ENCODE measurements at regions not wholly inside any gene's neighbourhood (a gene's known extent, or its start where the extent isn't known, plus 50 kb on each side); places are given as distances from the start of the nearest gene placed in this dataset.

DNA sequence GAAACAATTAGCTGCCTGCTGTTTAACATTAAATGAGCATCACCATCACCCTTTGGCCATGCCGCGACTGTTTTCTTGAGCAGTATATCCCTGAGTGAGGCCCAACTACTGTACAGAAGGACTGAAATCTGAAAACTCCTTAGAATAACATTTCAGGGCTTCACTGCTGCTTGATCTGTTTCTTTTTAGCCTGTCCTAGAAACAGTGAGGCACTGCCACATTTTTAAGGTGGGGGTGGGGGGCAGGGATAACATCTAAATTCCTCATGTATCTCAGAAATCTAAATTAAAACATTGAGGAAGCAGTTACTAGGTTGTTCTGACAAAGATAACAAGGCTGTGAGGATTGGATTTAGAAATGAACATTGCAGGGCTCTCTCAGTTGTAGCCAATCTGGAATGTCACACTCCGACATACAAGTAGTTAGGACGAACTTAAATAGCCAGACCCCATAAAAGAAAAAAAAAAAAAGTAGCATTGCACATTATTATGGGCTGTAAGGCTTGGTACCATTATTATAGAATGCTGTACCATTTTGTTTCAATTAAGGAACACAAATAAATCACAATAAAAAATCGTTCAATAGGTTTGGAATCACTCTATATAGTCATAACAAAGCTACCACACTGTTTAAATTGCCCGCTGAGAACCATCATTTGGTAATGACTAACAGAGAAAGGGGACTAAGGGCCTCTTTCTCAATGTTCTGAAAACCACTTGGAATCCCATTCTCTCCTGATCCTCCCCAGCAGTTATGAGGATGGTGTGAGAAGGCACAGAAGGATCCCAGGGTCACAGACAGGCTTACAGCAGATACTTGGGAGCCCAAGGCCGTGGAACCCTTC lies 256.1 kb downstream of the INHBA start:
- no peak for DNase-seq (ENCODE audit: low spot score)
- Histone ChIP-seq H3K36me3 (no peaks in the 10 kb centered on the region), H3K27me3 (no peaks in the 10 kb centered on the region)

DNA sequence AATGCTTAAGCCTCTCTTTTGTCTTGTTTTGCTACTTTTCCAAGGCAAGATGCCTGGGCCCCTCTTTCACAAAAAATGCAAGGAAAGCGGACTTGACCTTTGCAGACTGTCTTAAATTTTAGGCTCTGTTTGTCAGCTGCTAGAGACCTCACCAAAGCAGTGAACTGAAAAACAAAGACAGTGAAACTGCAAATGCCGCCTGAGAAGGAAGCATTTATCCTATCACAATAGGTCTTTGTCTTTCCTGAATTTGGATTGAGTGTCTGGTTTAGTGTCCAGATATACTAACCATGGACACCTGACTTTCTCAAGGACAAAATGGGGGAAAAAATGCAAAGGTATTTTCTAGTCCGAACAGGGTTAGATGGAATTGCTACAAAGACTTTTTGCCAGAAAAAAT lies 256.9 kb downstream of the INHBA start:
- Histone ChIP-seq H3K9me3 (no peaks in the 10 kb centered on the region), H3K27me3 (no peaks in the 10 kb centered on the region), H3K4me1 (peaks cover 0 to 7% of the 10 kb centered on the region in 2 donors), H3K27ac (no peak overlapping the region), H3K36me3 (no peaks in the 10 kb centered on the region), H3K4me3 (no peak overlapping the region)
- DNase-seq (ENCODE audit: low spot score), result no peak
- TF ChIP-seq, protein P1, sequence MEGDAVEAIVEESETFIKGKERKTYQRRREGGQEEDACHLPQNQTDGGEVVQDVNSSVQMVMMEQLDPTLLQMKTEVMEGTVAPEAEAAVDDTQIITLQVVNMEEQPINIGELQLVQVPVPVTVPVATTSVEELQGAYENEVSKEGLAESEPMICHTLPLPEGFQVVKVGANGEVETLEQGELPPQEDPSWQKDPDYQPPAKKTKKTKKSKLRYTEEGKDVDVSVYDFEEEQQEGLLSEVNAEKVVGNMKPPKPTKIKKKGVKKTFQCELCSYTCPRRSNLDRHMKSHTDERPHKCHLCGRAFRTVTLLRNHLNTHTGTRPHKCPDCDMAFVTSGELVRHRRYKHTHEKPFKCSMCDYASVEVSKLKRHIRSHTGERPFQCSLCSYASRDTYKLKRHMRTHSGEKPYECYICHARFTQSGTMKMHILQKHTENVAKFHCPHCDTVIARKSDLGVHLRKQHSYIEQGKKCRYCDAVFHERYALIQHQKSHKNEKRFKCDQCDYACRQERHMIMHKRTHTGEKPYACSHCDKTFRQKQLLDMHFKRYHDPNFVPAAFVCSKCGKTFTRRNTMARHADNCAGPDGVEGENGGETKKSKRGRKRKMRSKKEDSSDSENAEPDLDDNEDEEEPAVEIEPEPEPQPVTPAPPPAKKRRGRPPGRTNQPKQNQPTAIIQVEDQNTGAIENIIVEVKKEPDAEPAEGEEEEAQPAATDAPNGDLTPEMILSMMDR (IDR thresholded peaks at IDR 0.05), result no peak

More for the DNA sequence above, 256.1 kb downstream of the INHBA start:
- TF ChIP-seq, protein P1 (IDR thresholded peaks at IDR 0.05), result no peak
- Histone ChIP-seq H3K9me3 (no peaks in the 10 kb centered on the region), H3K4me1 (peaks cover 0 to 7% of the 10 kb centered on the region in 2 donors), H3K27ac (no peak overlapping the region), H3K4me3 (no peak overlapping the region)

DNA sequence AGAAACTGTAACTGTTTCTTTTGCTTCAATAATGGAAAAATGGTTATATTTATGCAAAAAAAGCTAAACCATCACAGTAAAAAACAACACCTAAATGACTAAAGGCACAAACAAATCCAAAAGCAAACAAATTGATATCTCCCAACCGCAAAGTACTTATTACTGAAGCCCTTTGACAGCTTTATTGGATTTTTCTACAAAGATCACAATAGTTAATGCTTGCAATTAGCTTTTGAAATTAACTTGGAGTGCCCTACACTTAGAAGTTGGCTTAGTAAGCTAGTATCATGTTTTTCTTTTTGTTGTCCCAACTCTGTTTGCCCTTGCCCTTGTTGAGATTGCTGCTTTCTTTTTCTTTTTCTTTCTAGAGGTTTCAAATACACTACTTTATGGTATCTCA lies 257.5 kb downstream of the INHBA start:
- Histone ChIP-seq H3K36me3 (no peaks in the 10 kb centered on the region), H3K27ac (no peak overlapping the region), H3K27me3 (no peaks in the 10 kb centered on the region), H3K9me3 (no peaks in the 10 kb centered on the region), H3K4me1 (peaks cover 0 to 7% of the 10 kb centered on the region in 2 donors), H3K4me3 (no peak overlapping the region)
- no peak for DNase-seq (ENCODE audit: low spot score)
- TF ChIP-seq, protein P1 (IDR thresholded peaks at IDR 0.05), result no peak

DNA sequence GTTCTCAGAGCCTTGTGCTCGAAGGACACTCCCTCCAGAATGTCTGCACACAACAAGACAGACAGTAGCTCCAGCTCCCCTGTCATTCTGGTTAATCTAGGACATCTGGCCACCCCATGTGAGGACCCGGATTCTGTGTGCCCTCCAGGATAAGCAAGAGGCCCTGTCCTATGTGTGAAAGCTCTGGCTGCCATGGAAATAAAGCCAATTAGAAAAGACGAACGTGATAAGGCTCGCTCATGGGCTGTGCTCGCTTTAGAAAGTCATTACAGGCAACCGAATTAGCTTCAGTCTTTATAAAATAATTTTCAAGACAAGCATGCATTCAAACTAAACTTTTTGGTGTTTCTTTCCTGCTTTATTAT lies 263.4 kb downstream of the INHBA start:
- no peak for DNase-seq (ENCODE audit: low spot score)
- no peak overlapping the region for H3K4me3 ChIP-seq
- no peak overlapping the region for H3K27ac ChIP-seq
- H3K4me1 ChIP-seq, result no peaks in the 10 kb centered on the region
- TF ChIP-seq, protein P1 (IDR thresholded peaks at IDR 0.05), result no peak
- H3K36me3 ChIP-seq, result no peaks in the 10 kb centered on the region
- no peaks in the 10 kb centered on the region for H3K27me3 ChIP-seq
- no peaks in the 10 kb centered on the region for H3K9me3 ChIP-seq

DNA sequence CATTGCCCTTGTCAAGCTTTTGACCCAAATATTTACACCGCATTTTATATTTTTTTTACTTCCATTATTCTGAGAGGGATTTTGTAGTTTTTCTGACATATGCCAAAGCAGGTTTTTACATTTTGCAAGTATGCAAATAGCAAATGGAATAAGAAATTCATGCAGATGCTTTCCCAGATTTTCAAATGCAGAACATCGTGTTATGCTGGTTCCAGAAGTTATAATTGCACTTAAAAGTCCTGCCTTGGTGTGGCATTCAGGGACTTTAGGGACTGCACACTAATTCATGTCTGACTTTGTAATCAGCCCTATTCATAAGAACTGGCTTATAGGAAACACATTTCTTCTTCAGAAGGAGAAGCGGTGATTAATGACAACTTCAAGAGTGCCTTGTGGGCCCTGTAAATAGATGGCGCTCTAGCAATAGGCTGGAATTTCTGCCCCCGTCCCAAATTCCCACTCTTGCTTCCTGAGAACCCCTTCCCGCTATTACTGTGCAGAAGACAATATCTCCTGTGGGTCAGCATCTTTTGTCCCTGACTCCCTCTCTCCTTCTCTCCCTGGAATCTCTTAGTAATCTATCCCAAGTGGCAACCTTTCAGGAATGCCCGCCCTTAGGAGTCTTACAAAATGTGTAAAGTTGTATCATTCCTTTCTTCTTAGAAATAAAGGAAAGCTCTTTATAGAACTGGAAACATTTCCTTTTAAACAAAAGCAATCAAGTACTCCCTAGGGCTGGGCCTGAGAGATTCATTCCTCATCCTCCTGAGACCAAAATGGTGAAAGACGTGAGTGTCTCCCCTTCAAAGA lies 264.0 kb downstream of the INHBA start:
- Histone ChIP-seq H3K36me3 (no peaks in the 10 kb centered on the region), H3K27me3 (no peaks in the 10 kb centered on the region), H3K9me3 (no peaks in the 10 kb centered on the region), H3K27ac (no peak overlapping the region), H3K4me3 (no peak overlapping the region), H3K4me1 (no peaks in the 10 kb centered on the region)
- TF ChIP-seq, protein P1 (IDR thresholded peaks at IDR 0.05), result no peak
- DNase-seq (ENCODE audit: low spot score), result no peak
